BLaER1 (cell line): ENCODE measurements at regions not wholly inside any gene's neighbourhood (a gene's known extent, or its start where the extent isn't known, plus 50 kb on each side); places are given as distances from the start of the nearest gene placed in this dataset.

Experiments
- H3K27ac ChIP-seq: shearing (Covaris generic); formaldehyde crosslinking; 2 replicates; pipeline ENCODE4 v1.8.1; 2022
- H3K27me3 ChIP-seq: shearing (Covaris generic); formaldehyde crosslinking; 2 replicates; pipeline ENCODE4 v1.8.1; 2022
- H3K36me3 ChIP-seq: shearing (Covaris generic); formaldehyde crosslinking; 2 replicates; pipeline ENCODE4 v1.8.1; 2022
- H3K4me1 ChIP-seq: shearing (Covaris generic); formaldehyde crosslinking; 2 replicates; pipeline ENCODE4 v1.8.1; 2022
- H3K4me2 ChIP-seq: shearing (Covaris generic); formaldehyde crosslinking; 2 replicates; pipeline ENCODE4 v1.8.1; 2022
- H3K4me3 ChIP-seq: shearing (Covaris generic); formaldehyde crosslinking; 2 replicates; pipeline ENCODE4 v1.8.1; 2022
- H3K9ac ChIP-seq: shearing (Covaris generic); formaldehyde crosslinking; 2 replicates; pipeline ENCODE4 v1.8.1; 2022
- H3K9me3 ChIP-seq: shearing (Covaris generic); formaldehyde crosslinking; 2 replicates; pipeline ENCODE4 v1.8.1; 2022
- H4K20me1 ChIP-seq: shearing (Covaris generic); formaldehyde crosslinking; 2 replicates; pipeline ENCODE4 v1.8.1; 2022
- Cebpa-rat ChIP-seq: shearing (Covaris generic); IDR thresholded peaks from 2 replicates; pipeline ENCODE4 v1.8.1; 2022

DNA sequence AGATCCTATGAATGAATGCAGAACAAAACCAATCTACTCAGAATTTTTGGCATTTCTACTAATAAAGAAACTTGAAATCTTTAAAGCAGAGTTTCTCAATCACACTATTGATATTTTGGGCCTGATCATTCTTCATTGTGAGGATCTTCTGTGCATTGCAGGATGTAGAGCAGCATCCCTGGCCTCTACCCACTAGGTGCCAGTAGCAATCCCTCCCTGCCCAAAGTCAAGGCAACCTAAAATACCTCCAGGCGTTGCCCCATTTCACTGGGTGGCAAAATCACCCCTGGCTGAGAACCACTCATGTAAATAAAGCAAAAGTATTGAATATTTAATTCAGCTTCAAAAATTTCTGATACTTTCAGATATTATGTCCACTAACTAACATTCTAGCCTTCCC is 213.0 kb downstream of the SP3 start:
- no peak for TF ChIP-seq Cebpa-rat

DNA sequence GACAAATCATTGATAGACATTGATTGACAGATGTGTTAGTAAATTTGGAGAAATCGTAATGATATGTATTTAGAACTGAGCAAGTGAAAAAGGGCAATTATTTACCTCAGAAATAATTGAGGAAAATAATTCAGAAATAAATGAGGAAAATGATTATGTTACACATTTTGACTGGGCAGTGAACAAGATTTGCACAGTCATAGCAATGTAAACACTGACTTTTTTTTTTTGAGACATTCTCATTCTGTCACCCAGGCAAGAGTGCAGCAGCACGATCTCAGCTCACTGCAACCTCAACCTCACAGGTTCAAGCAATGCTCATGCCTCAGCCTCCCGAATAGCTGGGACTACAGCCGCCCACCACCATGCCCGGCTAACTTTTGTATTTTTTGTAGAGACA is 211.7 kb downstream of the SP3 start:
- H3K4me2 ChIP-seq: no peak overlapping the region
- H3K36me3 ChIP-seq: no peaks in the 10 kb centered on the region
- no peaks in the 10 kb centered on the region for H3K4me1 ChIP-seq
- no peak overlapping the region for H3K4me3 ChIP-seq
- no peaks in the 10 kb centered on the region for H3K9me3 ChIP-seq
- H3K9ac ChIP-seq: no peak overlapping the region
- H4K20me1 ChIP-seq: no peaks in the 10 kb centered on the region
- H3K27me3 ChIP-seq: no peaks in the 10 kb centered on the region
- H3K27ac ChIP-seq: no peak overlapping the region
- no peak for TF ChIP-seq Cebpa-rat

More for the DNA sequence above, 213.0 kb downstream of the SP3 start:
- Histone ChIP-seq H3K4me1 (no peaks in the 10 kb centered on the region), H3K9me3 (no peaks in the 10 kb centered on the region), H3K36me3 (no peaks in the 10 kb centered on the region), H3K9ac (no peak overlapping the region), H4K20me1 (no peaks in the 10 kb centered on the region), H3K4me3 (no peak overlapping the region), H3K27me3 (no peaks in the 10 kb centered on the region), H3K27ac (no peak overlapping the region), H3K4me2 (no peak overlapping the region)

DNA sequence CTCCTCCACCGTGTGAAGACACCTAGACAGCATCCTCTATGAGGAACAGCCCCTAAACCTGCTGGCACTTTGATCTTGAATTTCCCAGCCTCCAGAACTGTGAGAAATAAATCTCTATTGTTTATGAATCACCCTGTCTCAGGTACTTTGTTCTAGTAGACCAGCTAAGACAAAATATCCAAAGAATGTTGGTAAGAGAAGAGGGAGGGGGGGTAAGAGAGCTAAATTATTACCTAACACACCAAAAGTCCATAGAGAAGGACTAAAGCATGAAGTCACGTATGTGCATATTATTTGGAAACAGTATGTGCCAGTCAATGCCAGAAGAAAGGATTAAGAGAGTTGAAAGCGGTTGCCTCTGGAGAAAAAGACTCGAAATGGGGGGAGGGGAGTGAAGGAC is 211.0 kb downstream of the SP3 start:
- no peak overlapping the region for H3K4me3 ChIP-seq
- no peaks in the 10 kb centered on the region for H3K4me1 ChIP-seq
- no peak overlapping the region for H3K4me2 ChIP-seq
- no peaks in the 10 kb centered on the region for H3K27me3 ChIP-seq
- no peaks in the 10 kb centered on the region for H3K36me3 ChIP-seq
- TF ChIP-seq Cebpa-rat: no peak
- no peak overlapping the region for H3K27ac ChIP-seq
- H4K20me1 ChIP-seq: no peaks in the 10 kb centered on the region
- no peak overlapping the region for H3K9ac ChIP-seq
- no peaks in the 10 kb centered on the region for H3K9me3 ChIP-seq

- Histone ChIP-seq H3K4me1 (no peaks in the 10 kb centered on the region), H4K20me1 (no peaks in the 10 kb centered on the region), H3K27ac (no peak overlapping the region), H3K4me2 (no peak overlapping the region), H3K9ac (no peak overlapping the region), H3K36me3 (no peaks in the 10 kb centered on the region), H3K27me3 (no peaks in the 10 kb centered on the region), H3K4me3 (no peak overlapping the region), H3K9me3 (no peaks in the 10 kb centered on the region)
- TF ChIP-seq Cebpa-rat: no peak
Measured at GRCh38 chr2:173754837-173755236, 210.3 kb downstream of the SP3 start.

DNA sequence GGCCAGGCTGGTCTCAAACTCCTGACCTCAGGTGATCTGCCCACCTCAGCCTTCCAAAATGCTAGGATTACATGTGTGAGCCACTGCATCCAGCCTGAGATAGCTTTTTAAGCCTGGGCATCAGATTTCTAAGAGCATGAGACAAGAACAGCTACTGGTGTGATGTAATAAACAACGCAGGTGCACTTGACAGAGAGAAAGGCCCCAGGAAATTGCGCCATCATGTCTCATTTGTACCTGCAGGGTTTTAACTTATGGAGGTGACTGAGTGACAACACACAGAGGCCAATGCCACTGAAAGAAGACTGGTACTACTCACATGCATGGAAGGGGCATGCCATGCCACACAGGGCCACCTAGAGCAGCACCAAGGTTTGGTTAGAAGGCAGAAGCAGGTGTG is 209.4 kb downstream of the SP3 start:
- Histone ChIP-seq H3K4me3 (no peak overlapping the region), H3K36me3 (no peaks in the 10 kb centered on the region), H3K9ac (no peak overlapping the region), H3K4me1 (no peaks in the 10 kb centered on the region), H3K27ac (no peak overlapping the region), H3K9me3 (no peaks in the 10 kb centered on the region), H4K20me1 (no peaks in the 10 kb centered on the region), H3K4me2 (no peak overlapping the region), H3K27me3 (no peaks in the 10 kb centered on the region)
- TF ChIP-seq Cebpa-rat: no peak

GRCh38 chr2:173759959-173760358 is 205.2 kb downstream of the SP3 start:
- Histone ChIP-seq H4K20me1 (no peaks in the 10 kb centered on the region), H3K36me3 (no peaks in the 10 kb centered on the region), H3K4me2 (no peak overlapping the region), H3K27me3 (no peaks in the 10 kb centered on the region), H3K4me1 (peaks cover 10% of the 10 kb centered on the region), H3K9me3 (no peaks in the 10 kb centered on the region), H3K27ac (no peak overlapping the region), H3K4me3 (no peak overlapping the region), H3K9ac (no peak overlapping the region)
- TF ChIP-seq Cebpa-rat: no peak

GRCh38 chr2:173760553-173760952 is 204.6 kb downstream of the SP3 start:
- H3K36me3 ChIP-seq: no peaks in the 10 kb centered on the region
- no peak for TF ChIP-seq Cebpa-rat
- H3K27ac ChIP-seq: no peak overlapping the region
- peaks cover 10% of the 10 kb centered on the region for H3K4me1 ChIP-seq
- no peak overlapping the region for H3K4me3 ChIP-seq
- no peaks in the 10 kb centered on the region for H3K27me3 ChIP-seq
- H3K9ac ChIP-seq: no peak overlapping the region
- H4K20me1 ChIP-seq: no peaks in the 10 kb centered on the region
- H3K9me3 ChIP-seq: no peaks in the 10 kb centered on the region
- H3K4me2 ChIP-seq: no peak overlapping the region

GRCh38 chr2:173761603-173762119 is 203.5 kb downstream of the SP3 start:
- no peaks in the 10 kb centered on the region for H3K36me3 ChIP-seq
- TF ChIP-seq Cebpa-rat: no peak
- no peak overlapping the region for H3K4me3 ChIP-seq
- H3K27ac ChIP-seq: no peak overlapping the region
- H4K20me1 ChIP-seq: no peaks in the 10 kb centered on the region
- H3K9me3 ChIP-seq: no peaks in the 10 kb centered on the region
- H3K9ac ChIP-seq: no peak overlapping the region
- H3K27me3 ChIP-seq: no peaks in the 10 kb centered on the region
- peaks cover 16% of the 10 kb centered on the region for H3K4me1 ChIP-seq
- H3K4me2 ChIP-seq: no peak overlapping the region

DNA sequence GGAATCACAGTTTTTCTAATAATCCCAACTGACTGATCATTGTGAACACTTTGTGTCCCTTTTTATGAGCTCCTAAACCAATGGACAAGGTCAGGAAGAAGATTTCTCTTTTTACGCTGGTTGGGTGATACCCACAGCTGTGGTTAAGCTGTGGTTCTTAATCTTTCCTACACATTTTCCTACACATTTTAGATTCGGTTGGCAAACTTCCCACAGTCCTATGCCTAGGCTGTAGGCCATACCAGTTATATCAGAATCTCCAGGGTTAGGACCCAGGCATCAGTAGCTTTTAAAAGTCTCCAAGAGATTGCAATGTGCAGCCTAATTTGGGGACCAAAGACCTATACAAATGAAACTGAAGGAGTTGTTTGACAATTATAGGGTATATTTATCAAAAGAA is 203.0 kb downstream of the SP3 start:
- H4K20me1 ChIP-seq: no peaks in the 10 kb centered on the region
- H3K9ac ChIP-seq: no peak overlapping the region
- H3K27me3 ChIP-seq: no peaks in the 10 kb centered on the region
- TF ChIP-seq Cebpa-rat: no peak
- no peaks in the 10 kb centered on the region for H3K36me3 ChIP-seq
- no peak overlapping the region for H3K4me3 ChIP-seq
- H3K27ac ChIP-seq: no peak overlapping the region
- H3K4me1 ChIP-seq: peaks cover 19% of the 10 kb centered on the region
- H3K9me3 ChIP-seq: no peaks in the 10 kb centered on the region
- no peak overlapping the region for H3K4me2 ChIP-seq

- no peak overlapping the region for H3K9ac ChIP-seq
- H3K36me3 ChIP-seq: no peaks in the 10 kb centered on the region
- no peak overlapping the region for H3K4me3 ChIP-seq
- H3K27ac ChIP-seq: no peak overlapping the region
- no peak for TF ChIP-seq Cebpa-rat
- H3K4me2 ChIP-seq: no peak overlapping the region
- H3K9me3 ChIP-seq: no peaks in the 10 kb centered on the region
- H3K27me3 ChIP-seq: no peaks in the 10 kb centered on the region
- H3K4me1 ChIP-seq: peaks cover 19% of the 10 kb centered on the region
- H4K20me1 ChIP-seq: no peaks in the 10 kb centered on the region
Measured at GRCh38 chr2:173762864-173763263, 202.3 kb downstream of the SP3 start.

DNA sequence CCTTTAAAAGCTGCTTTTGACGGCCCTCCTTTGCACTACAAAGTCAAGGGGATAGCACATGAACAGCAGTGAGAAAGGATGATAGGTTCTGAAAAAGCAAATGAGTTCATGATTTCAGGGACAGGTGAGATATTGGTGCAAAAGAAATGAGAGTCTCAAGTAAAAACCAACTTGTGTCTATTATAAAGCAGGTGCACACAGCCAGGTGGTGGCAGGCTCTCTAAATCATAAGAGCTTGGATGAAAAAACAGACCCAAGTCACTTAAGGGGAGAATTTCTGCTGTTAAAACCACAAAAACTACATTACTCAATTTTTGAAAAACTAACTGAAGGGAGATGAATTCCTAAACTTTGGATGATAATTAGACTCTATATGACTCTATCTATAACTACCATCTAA is 201.5 kb downstream of the SP3 start:
- no peaks in the 10 kb centered on the region for H3K27me3 ChIP-seq
- no peaks in the 10 kb centered on the region for H3K9me3 ChIP-seq
- H3K4me2 ChIP-seq: peak overlapping the region; percentile 14; the same call in 1 of the 2 replicates
- H3K27ac ChIP-seq: no peak overlapping the region
- TF ChIP-seq Cebpa-rat: no peak
- no peak overlapping the region for H3K4me3 ChIP-seq
- H3K9ac ChIP-seq: no peak overlapping the region
- H3K36me3 ChIP-seq: no peaks in the 10 kb centered on the region
- H3K4me1 ChIP-seq: peaks cover 19% of the 10 kb centered on the region
- H4K20me1 ChIP-seq: no peaks in the 10 kb centered on the region
